GM21529 (cell line): ENCODE measurements at regions not wholly inside any gene's neighbourhood (a gene's known extent, or its start where the extent isn't known, plus 50 kb on each side); places are given as distances from the start of the nearest gene placed in this dataset.
A peak's percentile ranks its signal among the peaks of the same experiment; 100 is the strongest.
"Not testable (repeated sequence)": the region's sequence is repeated elsewhere in the genome, so short reads cannot be mapped to it uniquely, and the experiment has no call there.

Experiments used
- ATAC-seq: cut with Tn5 transposase; IDR thresholded peaks from one replicate; pipeline ENCODE4 v1.9.1; 2021; ENCODE audit not compliant: unreplicated experiment

- ATAC-seq, result not testable (repeated sequence)
These were observed 359.8 kb downstream of the FOXD4L6 start for GRCh38 chr9:40768646-40769198.

GRCh38 chr9:40768178-40768577 is 360.3 kb downstream of the FOXD4L6 start:
- ATAC-seq, result not testable (repeated sequence)

- ATAC-seq, result not testable (repeated sequence)
These were observed 373.5 kb downstream of the FOXD4L6 start for GRCh38 chr9:40754957-40755356.

- ATAC-seq, result not testable (repeated sequence)
These were observed 375.2 kb downstream of the FOXD4L6 start for GRCh38 chr9:40753288-40753687.

GRCh38 chr9:40746921-40747485 is 381.5 kb downstream of the FOXD4L6 start:
- peak; percentile 45 for ATAC-seq
